GM23338 (cell line): ENCODE measurements at regions not wholly inside any gene's neighbourhood (a gene's known extent, or its start where the extent isn't known, plus 50 kb on each side); places are given as distances from the start of the nearest gene placed in this dataset.

ENCODE experiments used
- CREB1 ChIP-seq: fragments of 250-450 bp; sonication (Bioruptor Pico); IDR thresholded peaks from 2 replicates; pipeline ENCODE4 v1.5.0; 2020; ENCODE audit warnings: low read depth, mild to moderate bottlenecking, moderate library complexity
- EZH2 ChIP-seq: fragments of 200-600 bp; sonication (generic); IDR thresholded peaks from one replicate; pipeline ENCODE4 v1.8.0; 2017; ENCODE audit warnings: antibody characterized with exemption, mild to moderate bottlenecking, low read depth; ENCODE audit not compliant: unreplicated experiment
- EZH2phosphoT487 ChIP-seq: fragments of 200-600 bp; sonication (generic); IDR thresholded peaks from one replicate; pipeline ENCODE4 v1.8.1; 2018; ENCODE audit warnings: antibody characterized with exemption; ENCODE audit not compliant: unreplicated experiment
- NANOG ChIP-seq: IDR thresholded peaks from 2 replicates; pipeline ENCODE4 v1.6.1; 2016; ENCODE audit warnings: antibody characterized with exemption, borderline replicate concordance
- POLR2AphosphoS5 ChIP-seq: IDR thresholded peaks from 2 replicates; pipeline ENCODE4 v1.6.1; 2016; ENCODE audit warnings: antibody characterized with exemption, low read depth
- STAT1 ChIP-seq: IDR thresholded peaks from one replicate; pipeline ENCODE4 v1.6.1; 2016; ENCODE audit warnings: antibody characterized with exemption; ENCODE audit not compliant: unreplicated experiment
- ZNF114 ChIP-seq: fragments of 250-450 bp; sonication (Bioruptor Pico); IDR thresholded peaks from 2 replicates; pipeline ENCODE4 v1.5.0; 2020; ENCODE audit warnings: mild to moderate bottlenecking, moderate library complexity
- ZNF331 ChIP-seq: fragments of 250-450 bp; sonication (Bioruptor Pico); IDR thresholded peaks from 2 replicates; pipeline ENCODE4 v1.5.0; 2020; ENCODE audit warnings: low read depth, mild to moderate bottlenecking, moderate library complexity
- TF ChIP-seq, protein P1 (sequence below): fragments of 250-450 bp; sonication (Bioruptor Pico); IDR thresholded peaks from 2 replicates; pipeline ENCODE4 v1.5.0; 2020; ENCODE audit warnings: mild to moderate bottlenecking, moderate library complexity
- TF ChIP-seq, protein P2 (sequence below), 2 experiments: fragments of 200-600 bp in 1 of 2; sonication (generic) in 1 of 2; conservative IDR thresholded peaks; 2 replicates each; pipeline versions ENCODE4 v1.5.1 to v1.6.1; 2016 to 2017; ENCODE audit warnings: antibody characterized with exemption in 2 of 2, low read depth in 2 of 2, mild to moderate bottlenecking in 2 of 2, moderate library complexity in 1 of 2

DNA sequence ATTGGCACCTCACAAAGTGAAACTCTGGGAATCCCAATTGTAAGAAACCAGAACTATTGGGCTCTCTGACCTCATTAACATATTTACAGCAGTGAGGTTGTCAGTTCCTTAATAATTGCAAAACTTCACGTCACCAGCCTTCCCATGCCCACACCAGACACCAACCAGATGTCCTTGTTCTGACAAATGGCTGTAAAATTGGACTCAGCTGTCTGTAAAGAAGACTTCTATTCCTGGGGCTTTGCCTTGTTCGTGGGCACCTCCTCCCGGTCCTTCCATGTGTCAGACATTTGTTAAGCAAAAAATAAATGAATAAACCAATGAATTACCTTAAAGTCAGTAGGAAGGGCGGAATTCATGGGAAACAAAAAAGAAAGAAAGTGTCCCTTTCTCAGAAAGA is 284.3 kb upstream of the CDH11 start (continued):
- TF ChIP-seq, protein P1, sequence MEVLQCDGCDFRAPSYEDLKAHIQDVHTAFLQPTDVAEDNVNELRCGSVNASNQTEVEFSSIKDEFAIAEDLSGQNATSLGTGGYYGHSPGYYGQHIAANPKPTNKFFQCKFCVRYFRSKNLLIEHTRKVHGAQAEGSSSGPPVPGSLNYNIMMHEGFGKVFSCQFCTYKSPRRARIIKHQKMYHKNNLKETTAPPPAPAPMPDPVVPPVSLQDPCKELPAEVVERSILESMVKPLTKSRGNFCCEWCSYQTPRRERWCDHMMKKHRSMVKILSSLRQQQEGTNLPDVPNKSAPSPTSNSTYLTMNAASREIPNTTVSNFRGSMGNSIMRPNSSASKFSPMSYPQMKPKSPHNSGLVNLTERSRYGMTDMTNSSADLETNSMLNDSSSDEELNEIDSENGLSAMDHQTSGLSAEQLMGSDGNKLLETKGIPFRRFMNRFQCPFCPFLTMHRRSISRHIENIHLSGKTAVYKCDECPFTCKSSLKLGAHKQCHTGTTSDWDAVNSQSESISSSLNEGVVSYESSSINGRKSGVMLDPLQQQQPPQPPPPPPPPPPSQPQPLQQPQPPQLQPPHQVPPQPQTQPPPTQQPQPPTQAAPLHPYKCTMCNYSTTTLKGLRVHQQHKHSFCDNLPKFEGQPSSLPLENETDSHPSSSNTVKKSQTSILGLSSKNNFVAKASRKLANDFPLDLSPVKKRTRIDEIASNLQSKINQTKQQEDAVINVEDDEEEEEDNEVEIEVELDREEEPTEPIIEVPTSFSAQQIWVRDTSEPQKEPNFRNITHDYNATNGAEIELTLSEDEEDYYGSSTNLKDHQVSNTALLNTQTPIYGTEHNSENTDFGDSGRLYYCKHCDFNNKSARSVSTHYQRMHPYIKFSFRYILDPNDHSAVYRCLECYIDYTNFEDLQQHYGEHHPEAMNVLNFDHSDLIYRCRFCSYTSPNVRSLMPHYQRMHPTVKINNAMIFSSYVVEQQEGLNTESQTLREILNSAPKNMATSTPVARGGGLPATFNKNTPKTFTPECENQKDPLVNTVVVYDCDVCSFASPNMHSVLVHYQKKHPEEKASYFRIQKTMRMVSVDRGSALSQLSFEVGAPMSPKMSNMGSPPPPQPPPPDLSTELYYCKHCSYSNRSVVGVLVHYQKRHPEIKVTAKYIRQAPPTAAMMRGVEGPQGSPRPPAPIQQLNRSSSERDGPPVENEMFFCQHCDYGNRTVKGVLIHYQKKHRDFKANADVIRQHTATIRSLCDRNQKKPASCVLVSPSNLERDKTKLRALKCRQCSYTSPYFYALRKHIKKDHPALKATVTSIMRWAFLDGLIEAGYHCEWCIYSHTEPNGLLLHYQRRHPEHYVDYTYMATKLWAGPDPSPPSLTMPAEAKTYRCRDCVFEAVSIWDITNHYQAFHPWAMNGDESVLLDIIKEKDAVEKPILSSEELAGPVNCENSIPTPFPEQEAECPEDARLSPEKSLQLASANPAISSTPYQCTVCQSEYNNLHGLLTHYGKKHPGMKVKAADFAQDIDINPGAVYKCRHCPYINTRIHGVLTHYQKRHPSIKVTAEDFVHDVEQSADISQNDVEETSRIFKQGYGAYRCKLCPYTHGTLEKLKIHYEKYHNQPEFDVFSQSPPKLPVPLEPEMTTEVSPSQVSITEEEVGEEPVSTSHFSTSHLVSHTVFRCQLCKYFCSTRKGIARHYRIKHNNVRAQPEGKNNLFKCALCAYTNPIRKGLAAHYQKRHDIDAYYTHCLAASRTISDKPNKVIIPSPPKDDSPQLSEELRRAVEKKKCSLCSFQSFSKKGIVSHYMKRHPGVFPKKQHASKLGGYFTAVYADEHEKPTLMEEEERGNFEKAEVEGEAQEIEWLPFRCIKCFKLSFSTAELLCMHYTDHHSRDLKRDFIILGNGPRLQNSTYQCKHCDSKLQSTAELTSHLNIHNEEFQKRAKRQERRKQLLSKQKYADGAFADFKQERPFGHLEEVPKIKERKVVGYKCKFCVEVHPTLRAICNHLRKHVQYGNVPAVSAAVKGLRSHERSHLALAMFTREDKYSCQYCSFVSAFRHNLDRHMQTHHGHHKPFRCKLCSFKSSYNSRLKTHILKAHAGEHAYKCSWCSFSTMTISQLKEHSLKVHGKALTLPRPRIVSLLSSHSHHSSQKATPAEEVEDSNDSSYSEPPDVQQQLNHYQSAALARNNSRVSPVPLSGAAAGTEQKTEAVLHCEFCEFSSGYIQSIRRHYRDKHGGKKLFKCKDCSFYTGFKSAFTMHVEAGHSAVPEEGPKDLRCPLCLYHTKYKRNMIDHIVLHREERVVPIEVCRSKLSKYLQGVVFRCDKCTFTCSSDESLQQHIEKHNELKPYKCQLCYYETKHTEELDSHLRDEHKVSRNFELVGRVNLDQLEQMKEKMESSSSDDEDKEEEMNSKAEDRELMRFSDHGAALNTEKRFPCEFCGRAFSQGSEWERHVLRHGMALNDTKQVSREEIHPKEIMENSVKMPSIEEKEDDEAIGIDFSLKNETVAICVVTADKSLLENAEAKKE: no peak
- TF ChIP-seq POLR2AphosphoS5 (no peak), EZH2phosphoT487 (no peak), EZH2 (no peak), ZNF114 (no peak), ZNF331 (CRISPR knock-in tag) (no peak), NANOG (no peak), STAT1 (no peak), CREB1 (CRISPR knock-in tag) (no peak)
- TF ChIP-seq, protein P2, sequence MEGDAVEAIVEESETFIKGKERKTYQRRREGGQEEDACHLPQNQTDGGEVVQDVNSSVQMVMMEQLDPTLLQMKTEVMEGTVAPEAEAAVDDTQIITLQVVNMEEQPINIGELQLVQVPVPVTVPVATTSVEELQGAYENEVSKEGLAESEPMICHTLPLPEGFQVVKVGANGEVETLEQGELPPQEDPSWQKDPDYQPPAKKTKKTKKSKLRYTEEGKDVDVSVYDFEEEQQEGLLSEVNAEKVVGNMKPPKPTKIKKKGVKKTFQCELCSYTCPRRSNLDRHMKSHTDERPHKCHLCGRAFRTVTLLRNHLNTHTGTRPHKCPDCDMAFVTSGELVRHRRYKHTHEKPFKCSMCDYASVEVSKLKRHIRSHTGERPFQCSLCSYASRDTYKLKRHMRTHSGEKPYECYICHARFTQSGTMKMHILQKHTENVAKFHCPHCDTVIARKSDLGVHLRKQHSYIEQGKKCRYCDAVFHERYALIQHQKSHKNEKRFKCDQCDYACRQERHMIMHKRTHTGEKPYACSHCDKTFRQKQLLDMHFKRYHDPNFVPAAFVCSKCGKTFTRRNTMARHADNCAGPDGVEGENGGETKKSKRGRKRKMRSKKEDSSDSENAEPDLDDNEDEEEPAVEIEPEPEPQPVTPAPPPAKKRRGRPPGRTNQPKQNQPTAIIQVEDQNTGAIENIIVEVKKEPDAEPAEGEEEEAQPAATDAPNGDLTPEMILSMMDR (conservative IDR thresholded peaks at IDR 0.05; ENCODE audit: low read depth in 2 of 2): no peak
